PFSK-1 (cell line): ENCODE measurements at regions not wholly inside any gene's neighbourhood (a gene's known extent, or its start where the extent isn't known, plus 50 kb on each side); places are given as distances from the start of the nearest gene placed in this dataset.

ENCODE experiments used
- FOXP2 ChIP-seq: optimal IDR thresholded peaks from 2 replicates; pipeline ENCODE3; 2011; ENCODE audit warnings: borderline replicate concordance, control low read depth, inconsistent platforms; ENCODE audit not compliant: insufficient read depth; ENCODE audit errors: extremely low read length, extremely low read depth
- POLR2AphosphoS5 ChIP-seq: IDR thresholded peaks from 2 replicates; pipeline ENCODE4 v1.6.1; 2012; ENCODE audit warnings: low read depth, mild to moderate bottlenecking, control low read depth, low read length, moderate library complexity

DNA sequence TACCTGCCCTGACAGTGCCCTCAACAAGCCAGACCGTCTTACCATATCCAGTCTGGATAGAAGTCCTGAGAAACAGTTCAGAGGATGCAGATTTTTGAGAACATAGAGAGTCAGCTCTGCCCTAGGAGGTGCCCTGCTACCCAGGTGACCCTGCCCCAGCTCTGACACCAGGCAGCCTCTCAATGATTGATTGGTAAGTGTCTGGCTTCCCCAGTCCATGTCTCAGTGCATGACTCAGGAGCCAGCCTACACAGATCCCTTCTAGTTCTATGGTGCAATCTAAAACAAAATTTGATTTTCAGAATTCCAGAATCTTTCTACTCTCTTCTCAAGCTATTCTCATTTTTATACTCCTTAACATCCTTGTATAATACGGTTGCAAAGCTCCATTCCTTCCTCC is 292.1 kb downstream of the VPS13C start:
- no peak for TF ChIP-seq POLR2AphosphoS5
- TF ChIP-seq FOXP2 = no peak
